ENCODE measurements at regions not wholly inside any gene's neighbourhood (a gene's known extent, or its start where the extent isn't known, plus 50 kb on each side); places are given as distances from the start of the nearest gene placed in this dataset.

DNA sequence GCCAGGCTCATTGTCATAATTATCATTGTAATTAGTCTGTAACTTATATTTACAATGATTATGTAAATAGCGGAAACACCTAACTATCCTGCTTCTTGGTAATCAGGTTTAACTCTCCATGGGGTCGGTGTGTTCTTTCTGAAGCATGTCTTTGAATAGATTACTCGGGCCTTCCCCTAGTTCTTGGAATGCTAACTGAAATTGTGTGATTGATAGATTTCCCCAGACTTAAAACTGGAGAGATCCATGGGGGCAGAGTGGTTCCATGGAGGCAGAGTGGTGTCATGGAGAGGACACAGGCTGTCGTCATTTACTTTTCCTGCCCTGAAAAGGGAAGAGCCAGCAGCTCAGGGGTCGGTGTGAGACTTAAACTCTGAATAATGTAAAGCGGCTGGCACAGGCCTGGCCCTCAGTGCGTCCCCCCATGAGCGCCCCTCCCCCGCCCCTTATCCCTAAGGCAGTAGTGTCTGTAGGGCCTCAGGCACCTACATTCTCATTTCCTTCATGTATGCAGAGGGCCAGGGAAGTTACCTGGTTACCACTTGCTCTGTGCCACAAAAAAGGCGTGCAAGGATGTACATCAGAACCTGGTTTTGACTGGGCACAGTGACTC lies 225.1 kb downstream of the TM9SF2 start:
- TF ChIP-seq, protein P1, sequence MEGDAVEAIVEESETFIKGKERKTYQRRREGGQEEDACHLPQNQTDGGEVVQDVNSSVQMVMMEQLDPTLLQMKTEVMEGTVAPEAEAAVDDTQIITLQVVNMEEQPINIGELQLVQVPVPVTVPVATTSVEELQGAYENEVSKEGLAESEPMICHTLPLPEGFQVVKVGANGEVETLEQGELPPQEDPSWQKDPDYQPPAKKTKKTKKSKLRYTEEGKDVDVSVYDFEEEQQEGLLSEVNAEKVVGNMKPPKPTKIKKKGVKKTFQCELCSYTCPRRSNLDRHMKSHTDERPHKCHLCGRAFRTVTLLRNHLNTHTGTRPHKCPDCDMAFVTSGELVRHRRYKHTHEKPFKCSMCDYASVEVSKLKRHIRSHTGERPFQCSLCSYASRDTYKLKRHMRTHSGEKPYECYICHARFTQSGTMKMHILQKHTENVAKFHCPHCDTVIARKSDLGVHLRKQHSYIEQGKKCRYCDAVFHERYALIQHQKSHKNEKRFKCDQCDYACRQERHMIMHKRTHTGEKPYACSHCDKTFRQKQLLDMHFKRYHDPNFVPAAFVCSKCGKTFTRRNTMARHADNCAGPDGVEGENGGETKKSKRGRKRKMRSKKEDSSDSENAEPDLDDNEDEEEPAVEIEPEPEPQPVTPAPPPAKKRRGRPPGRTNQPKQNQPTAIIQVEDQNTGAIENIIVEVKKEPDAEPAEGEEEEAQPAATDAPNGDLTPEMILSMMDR (conservative IDR thresholded peaks at IDR 0.05; ENCODE audit: control insufficient read depth, insufficient read depth, low read depth, low read length), result no peak
- DNase-seq (ENCODE audit: low read depth), result no peak
- H3K4me3 ChIP-seq (ENCODE audit: control insufficient read depth, low read depth, low read length), result no peak overlapping the region

DNA sequence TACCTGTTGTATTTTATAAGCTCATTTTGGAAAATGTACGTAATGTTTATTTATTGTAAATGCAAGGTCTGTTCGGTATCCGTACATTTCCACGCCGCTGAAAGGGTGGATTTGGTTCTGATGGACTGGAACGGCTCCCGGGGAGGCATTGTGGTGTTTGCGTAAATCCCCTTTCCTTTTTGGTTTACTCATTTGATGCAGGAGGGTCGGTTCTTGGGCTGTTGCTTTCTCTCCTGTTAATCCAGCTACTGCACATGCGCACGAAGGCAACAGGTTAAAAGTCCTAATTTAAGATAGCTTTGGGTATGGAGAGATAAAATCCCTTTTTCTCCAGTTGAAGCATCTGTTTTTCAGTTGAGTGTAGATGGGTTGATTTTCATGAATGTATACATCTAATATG lies 224.4 kb downstream of the TM9SF2 start:
- TF ChIP-seq, protein P1 (conservative IDR thresholded peaks at IDR 0.05; ENCODE audit: control insufficient read depth, insufficient read depth, low read depth, low read length), result no peak
- no peak for DNase-seq (ENCODE audit: low read depth)
- H3K4me3 ChIP-seq (ENCODE audit: control insufficient read depth, low read depth, low read length), result no peak overlapping the region

DNA sequence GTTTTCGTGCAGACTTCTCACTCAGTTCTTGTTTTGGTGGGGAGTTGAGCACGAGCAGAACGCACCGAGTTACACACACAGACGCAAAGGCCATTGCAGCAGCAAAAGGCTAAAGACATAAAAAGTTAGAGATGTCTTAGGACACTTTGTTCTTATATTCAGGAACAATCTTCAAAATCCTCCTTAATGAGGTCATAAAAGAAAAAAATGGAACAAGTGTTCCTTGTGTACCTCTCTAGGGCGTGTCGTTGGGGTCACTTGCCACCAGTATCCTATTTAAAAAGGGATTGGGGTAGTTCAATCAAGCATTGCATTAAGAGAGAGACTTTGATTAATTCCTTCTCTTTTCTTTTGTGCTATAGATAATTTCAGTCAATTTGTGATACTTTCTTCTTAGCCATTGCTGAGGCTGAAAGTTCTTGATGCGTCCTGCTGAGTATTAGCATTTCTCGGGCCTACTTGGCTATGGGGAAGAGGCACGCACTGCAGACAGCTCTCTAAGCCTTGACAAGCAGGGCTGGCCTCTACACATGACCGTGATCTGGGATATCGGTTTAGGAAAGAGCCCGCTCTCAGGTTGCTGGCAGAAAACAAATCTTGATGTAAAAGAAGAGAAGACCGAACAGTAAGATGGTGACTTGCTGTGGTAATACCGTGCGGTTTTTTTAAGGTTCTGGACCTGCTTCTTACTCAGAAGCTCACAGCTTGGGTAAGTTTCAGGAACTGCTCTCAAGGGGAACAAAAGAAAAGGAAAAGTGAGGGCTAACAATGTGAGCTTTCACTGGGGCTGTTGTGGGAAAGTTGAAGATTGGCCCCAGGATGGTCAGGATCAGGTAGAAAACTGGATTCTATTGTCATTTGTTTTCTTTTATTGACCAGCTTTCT lies 223.6 kb downstream of the TM9SF2 start:
- TF ChIP-seq, protein P1 (conservative IDR thresholded peaks at IDR 0.05; ENCODE audit: control insufficient read depth, insufficient read depth, low read depth, low read length), result no peak

DNA sequence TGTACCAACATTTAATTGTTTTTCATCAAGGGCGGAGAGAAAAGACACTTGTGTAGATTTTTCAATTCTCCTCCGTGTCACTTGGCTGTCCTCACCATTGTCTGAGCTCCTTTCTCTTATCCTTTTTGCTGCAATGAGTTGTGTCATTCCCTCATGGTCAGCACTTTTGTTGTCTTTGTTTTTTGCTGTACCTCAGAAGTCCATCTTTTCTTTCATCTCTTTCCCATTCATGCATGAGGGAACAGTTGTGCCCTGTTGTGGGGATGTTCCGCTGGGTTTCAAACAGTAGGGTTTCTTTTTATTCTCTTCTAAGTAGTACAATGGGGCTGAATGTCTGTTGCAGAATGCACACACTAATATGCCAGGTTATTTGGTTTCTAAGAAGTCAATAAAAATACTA lies 222.6 kb downstream of the TM9SF2 start:
- no peak overlapping the region for H3K4me3 ChIP-seq (ENCODE audit: control insufficient read depth, low read depth, low read length)
- DNase-seq (ENCODE audit: low read depth), result no peak
- TF ChIP-seq, protein P1 (conservative IDR thresholded peaks at IDR 0.05; ENCODE audit: control insufficient read depth, insufficient read depth, low read depth, low read length), result no peak

More for the DNA sequence above, 223.6 kb downstream of the TM9SF2 start:
- no peak overlapping the region for H3K4me3 ChIP-seq (ENCODE audit: control insufficient read depth, low read depth, low read length)
- DNase-seq (ENCODE audit: low read depth), result no peak

DNA sequence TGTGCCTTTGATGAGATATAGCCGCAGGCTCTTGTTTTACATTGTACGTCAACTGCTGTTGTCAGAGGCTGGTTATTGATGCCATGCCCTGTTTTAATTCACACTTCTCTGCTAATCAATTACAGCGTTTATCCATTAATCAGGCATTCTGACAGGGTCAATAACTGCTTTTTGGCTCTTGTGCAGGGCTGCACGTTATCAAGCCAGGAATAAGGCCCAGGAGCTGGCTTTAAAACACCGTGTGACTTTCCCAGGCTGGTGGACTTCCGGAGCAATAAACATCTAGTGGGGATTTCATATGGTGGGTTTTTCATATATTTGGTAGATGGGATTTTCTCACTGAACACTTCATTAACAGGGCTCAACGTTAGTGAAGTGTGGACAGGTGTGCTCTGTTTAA lies 221.7 kb downstream of the TM9SF2 start:
- no peak overlapping the region for H3K4me3 ChIP-seq (ENCODE audit: control insufficient read depth, low read depth, low read length)
- DNase-seq (ENCODE audit: low read depth), result no peak
- TF ChIP-seq, protein P1 (conservative IDR thresholded peaks at IDR 0.05; ENCODE audit: control insufficient read depth, insufficient read depth, low read depth, low read length), result no peak

DNA sequence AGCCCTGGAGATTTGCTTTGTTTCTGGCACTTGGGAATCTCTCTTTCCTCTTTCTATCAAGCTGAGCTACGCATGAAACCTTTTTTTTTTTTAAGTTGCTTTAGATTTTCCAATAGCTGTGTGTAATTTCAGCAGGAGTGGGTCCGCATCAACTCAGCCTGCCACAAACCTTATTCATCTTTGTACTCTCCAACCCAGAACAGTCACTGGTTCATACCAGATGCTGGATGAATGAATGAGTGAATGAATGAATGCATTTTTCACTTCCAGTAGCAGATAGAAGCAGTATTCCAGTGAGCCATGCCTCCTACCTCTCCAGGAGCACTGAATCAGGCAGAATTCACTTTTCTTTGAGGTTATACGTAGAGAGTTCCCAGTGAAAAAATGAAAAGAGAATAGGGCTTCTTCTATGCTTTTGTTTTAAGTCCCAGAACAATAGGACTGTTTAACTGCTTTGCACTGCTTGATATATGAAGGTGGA lies 221.1 kb downstream of the TM9SF2 start:
- TF ChIP-seq, protein P1 (conservative IDR thresholded peaks at IDR 0.05; ENCODE audit: control insufficient read depth, insufficient read depth, low read depth, low read length), result no peak
- no peak overlapping the region for H3K4me3 ChIP-seq (ENCODE audit: control insufficient read depth, low read depth, low read length)
- no peak for DNase-seq (ENCODE audit: low read depth)

Data from fibroblast of mammary gland (primary cell).